Smooth muscle cell (in vitro differentiated cells): ENCODE measurements at regions not wholly inside any gene's neighbourhood (a gene's known extent, or its start where the extent isn't known, plus 50 kb on each side); places are given as distances from the start of the nearest gene placed in this dataset.
"Not testable (repeated sequence)": the region's sequence is repeated elsewhere in the genome, so short reads cannot be mapped to it uniquely, and the experiment has no call there.

Source experiments
- DNase-seq: peaks from one replicate; lab custom pipeline; 2025; ENCODE audit not compliant: unreplicated experiment; lab: John Stamatoyannopoulos, UW
- H2AFZ ChIP-seq: fragments of 200-600 bp; sonication (generic); 2 replicates; pipeline ENCODE4 v1.6.0; 2016; ENCODE audit warnings: antibody characterized with exemption, low read depth, mild to moderate bottlenecking
- H3F3A ChIP-seq: fragments of 200-600 bp; sonication (generic); 2 replicates; pipeline ENCODE4 v1.6.0; 2017; ENCODE audit warnings: antibody characterized with exemption, low read depth
- H3K27ac ChIP-seq: fragments of 200-600 bp; sonication (generic); 2 replicates; pipeline ENCODE4 v1.5.1; 2016; ENCODE audit warnings: low read depth, mild to moderate bottlenecking
- H3K27me3 ChIP-seq: fragments of 200-600 bp; sonication (generic); 2 replicates; pipeline ENCODE4 v1.6.1; 2016; ENCODE audit warnings: low read depth, mild to moderate bottlenecking
- H3K36me3 ChIP-seq: fragments of 200-600 bp; sonication (generic); 2 replicates; pipeline ENCODE4 v1.5.1; 2016; ENCODE audit warnings: low read depth
- H3K4me1 ChIP-seq: fragments of 200-600 bp; sonication (generic); 2 replicates; pipeline ENCODE4 v1.5.1; 2016; ENCODE audit warnings: low read depth
- H3K4me2 ChIP-seq: fragments of 200-600 bp; sonication (generic); 2 replicates; pipeline ENCODE4 v1.6.0; 2016; ENCODE audit warnings: mild to moderate bottlenecking
- H3K4me3 ChIP-seq: fragments of 200-600 bp; sonication (generic); 2 replicates; pipeline ENCODE4 v1.5.1; 2016; ENCODE audit warnings: mild to moderate bottlenecking
- H3K79me2 ChIP-seq: fragments of 200-600 bp; sonication (generic); 2 replicates; pipeline ENCODE4 v1.6.0; 2016; ENCODE audit warnings: low read depth, mild to moderate bottlenecking
- H3K9ac ChIP-seq: fragments of 200-600 bp; sonication (generic); 2 replicates; pipeline ENCODE4 v1.6.0; 2016; ENCODE audit warnings: low read depth
- H3K9me3 ChIP-seq: fragments of 200-600 bp; sonication (generic); replicated peaks from 2 replicates; pipeline ENCODE4 v1.5.1; 2016; ENCODE audit warnings: low read depth
- H4K20me1 ChIP-seq: fragments of 200-600 bp; sonication (generic); 2 replicates; pipeline ENCODE4 v1.6.0; 2016; ENCODE audit warnings: low read depth
- WGBS: methylation state at CpG from one replicate; pipeline ENCODE4 v1.1.7; 2016; ENCODE audit warnings: low lambda C conversion rate; 5-methylcytosine and 5-hydroxymethylcytosine counted together

GRCh38 chr6:26795474-26796307 is 136.1 kb upstream of the ZNF322 start:
- not testable (repeated sequence) for H3K9ac ChIP-seq, H3K9me3 ChIP-seq, H3K4me3 ChIP-seq, H3K4me1 ChIP-seq, H3K27ac ChIP-seq, H3K4me2 ChIP-seq, H4K20me1 ChIP-seq, DNase-seq, H3K27me3 ChIP-seq, H3F3A ChIP-seq, H3K79me2 ChIP-seq, H3K36me3 ChIP-seq, H2AFZ ChIP-seq
- WGBS = no CpG with 5 or more reads among the region's 10 CpGs

- WGBS = no CpG with 5 or more reads among the region's 17 CpGs
- not testable (repeated sequence) for H3K4me1 ChIP-seq, H3K4me2 ChIP-seq, H3K9ac ChIP-seq, H3K79me2 ChIP-seq, H2AFZ ChIP-seq, H3K27me3 ChIP-seq, H3K36me3 ChIP-seq, H4K20me1 ChIP-seq, H3F3A ChIP-seq, DNase-seq, H3K9me3 ChIP-seq, H3K27ac ChIP-seq, H3K4me3 ChIP-seq
Observed at GRCh38 chr6:26799903-26800633, 140.5 kb upstream of the ZNF322 start.

GRCh38 chr6:26803762-26804161 is 144.2 kb upstream of the ZNF322 start:
- not testable (repeated sequence) for H3K4me2 ChIP-seq, H4K20me1 ChIP-seq, H3K9ac ChIP-seq, H3K4me3 ChIP-seq, H3K9me3 ChIP-seq, H2AFZ ChIP-seq, DNase-seq, H3K36me3 ChIP-seq, H3F3A ChIP-seq, H3K79me2 ChIP-seq, H3K4me1 ChIP-seq, H3K27me3 ChIP-seq, H3K27ac ChIP-seq
- WGBS = no CpG with 5 or more reads among the region's 16 CpGs

GRCh38 chr6:26811486-26812116 is 152.1 kb upstream of the ZNF322 start:
- not testable (repeated sequence) for H3K9ac ChIP-seq, H3K4me2 ChIP-seq, H3K4me3 ChIP-seq, H3K27ac ChIP-seq, H3K27me3 ChIP-seq, H3K79me2 ChIP-seq, H3K9me3 ChIP-seq, H3F3A ChIP-seq, H3K36me3 ChIP-seq, H2AFZ ChIP-seq, H3K4me1 ChIP-seq, H4K20me1 ChIP-seq, DNase-seq
- WGBS = no CpG with 5 or more reads among the region's 36 CpGs

- not testable (repeated sequence) for H3K4me3 ChIP-seq, H2AFZ ChIP-seq, DNase-seq, H3K36me3 ChIP-seq, H3K9ac ChIP-seq, H3F3A ChIP-seq, H3K4me1 ChIP-seq, H4K20me1 ChIP-seq, H3K27me3 ChIP-seq, H3K79me2 ChIP-seq, H3K27ac ChIP-seq, H3K9me3 ChIP-seq, H3K4me2 ChIP-seq
- no CpG with 5 or more reads among the region's 5 CpGs for WGBS
Observed at GRCh38 chr6:26818640-26819225, 159.2 kb upstream of the ZNF322 start.

GRCh38 chr6:26827965-26828364 is 168.4 kb upstream of the ZNF322 start:
- WGBS = no CpG with 5 or more reads among the region's 4 CpGs

GRCh38 chr6:26829480-26829879 is 169.9 kb upstream of the ZNF322 start:
- not testable (repeated sequence) for H3K27me3 ChIP-seq, DNase-seq, H3K27ac ChIP-seq, H3K4me3 ChIP-seq, H3K4me2 ChIP-seq, H3K4me1 ChIP-seq, H2AFZ ChIP-seq, H3K9ac ChIP-seq, H3K36me3 ChIP-seq, H3F3A ChIP-seq, H4K20me1 ChIP-seq, H3K79me2 ChIP-seq, H3K9me3 ChIP-seq
- no CpG with 5 or more reads among the region's 2 CpGs for WGBS

More at GRCh38 chr6:26827965-26828364, 168.4 kb upstream of the ZNF322 start:
- H3K9ac ChIP-seq, H3K79me2 ChIP-seq, H3K4me1 ChIP-seq, H3K27ac ChIP-seq, H3K9me3 ChIP-seq, H3K27me3 ChIP-seq, H3K4me3 ChIP-seq, DNase-seq, H3K36me3 ChIP-seq, H2AFZ ChIP-seq, H3K4me2 ChIP-seq, H3F3A ChIP-seq, H4K20me1 ChIP-seq: not testable (repeated sequence)

GRCh38 chr6:26830992-26831391 is 171.4 kb upstream of the ZNF322 start:
- H3K27me3 ChIP-seq, DNase-seq, H3K27ac ChIP-seq, H3K36me3 ChIP-seq, H3F3A ChIP-seq, H3K9ac ChIP-seq, H4K20me1 ChIP-seq, H3K4me2 ChIP-seq, H2AFZ ChIP-seq, H3K9me3 ChIP-seq, H3K4me3 ChIP-seq, H3K4me1 ChIP-seq, H3K79me2 ChIP-seq: not testable (repeated sequence)
- 89% methylated on average over 8 of the region's 9 CpGs for WGBS
